Astrocyte (in vitro differentiated cells and primary cell): ENCODE measurements at regions not wholly inside any gene's neighbourhood (a gene's known extent, or its start where the extent isn't known, plus 50 kb on each side); places are given as distances from the start of the nearest gene placed in this dataset.
"Not testable (repeated sequence)": the region's sequence is repeated elsewhere in the genome, so short reads cannot be mapped to it uniquely, and the experiment has no call there.

Experiments used
- DNase-seq: peaks from one replicate; pipeline ENCODE4 v3.0.0-alpha.2; 2010; ENCODE audit warnings: low read depth
- FAIRE-seq: peaks from 2 replicates; lab custom pipeline; 2011; peaks lifted over from hg19 to GRCh38; lab: Jason Lieb, UNC
- H2AFZ ChIP-seq: 2 replicates; pipeline ENCODE4 v1.6.0; 2012; ENCODE audit warnings: low read depth, low read length, inconsistent platforms
- H3K27ac ChIP-seq: 2 replicates; pipeline ENCODE4 v1.5.1; 2011; ENCODE audit warnings: low read depth, low read length, inconsistent platforms
- H3K27me3 ChIP-seq: 2 replicates; pipeline ENCODE4 v1.6.0; 2011; ENCODE audit warnings: low read length, inconsistent platforms; ENCODE audit not compliant: insufficient read depth
- H3K36me3 ChIP-seq: 2 replicates; pipeline ENCODE4 v1.5.1; 2011; ENCODE audit warnings: low read length, inconsistent platforms; ENCODE audit not compliant: insufficient read depth
- H3K4me1 ChIP-seq: 2 replicates; pipeline ENCODE4 v1.5.1; 2011; ENCODE audit warnings: low read length, inconsistent platforms; ENCODE audit not compliant: insufficient read depth
- H3K4me2 ChIP-seq: 2 replicates; pipeline ENCODE4 v1.6.0; 2012; ENCODE audit warnings: low read length, inconsistent platforms
- H3K4me3 ChIP-seq: 2 replicates; pipeline ENCODE4 v1.5.1; 2011; ENCODE audit warnings: low read depth, mild to moderate bottlenecking, low read length, inconsistent platforms; ENCODE audit not compliant: insufficient read depth
- H3K79me2 ChIP-seq: 2 replicates; pipeline ENCODE4 v1.6.0; 2012; ENCODE audit warnings: mild to moderate bottlenecking, low read length, inconsistent platforms; ENCODE audit not compliant: insufficient read depth
- H3K9ac ChIP-seq: 2 replicates; pipeline ENCODE4 v1.6.0; 2012; ENCODE audit warnings: mild to moderate bottlenecking, low read length, inconsistent platforms
- H3K9me3 ChIP-seq: 2 replicates; pipeline ENCODE4 v1.5.1; 2012; ENCODE audit warnings: low read depth, mild to moderate bottlenecking, low read length, inconsistent platforms; ENCODE audit not compliant: insufficient read depth
- H4K20me1 ChIP-seq: 2 replicates; pipeline ENCODE4 v1.6.0; 2012; ENCODE audit warnings: low read length, inconsistent platforms; ENCODE audit not compliant: insufficient read depth
- H3K27ac Mint-ChIP-seq: one replicate; pipeline ENCODE4 v1.8.0; 2021; ENCODE audit warnings: mild to moderate bottlenecking, mixed read lengths; ENCODE audit not compliant: unreplicated experiment
- H3K27me3 Mint-ChIP-seq: one replicate; pipeline ENCODE4 v1.8.0; 2021; ENCODE audit warnings: low read depth, mixed read lengths; ENCODE audit not compliant: unreplicated experiment
- H3K36me3 Mint-ChIP-seq: one replicate; pipeline ENCODE4 v1.8.0; 2021; ENCODE audit warnings: low read depth, mixed read lengths; ENCODE audit not compliant: unreplicated experiment
- H3K4me1 Mint-ChIP-seq: one replicate; pipeline ENCODE4 v1.8.0; 2021; ENCODE audit warnings: low read depth, mixed read lengths; ENCODE audit not compliant: unreplicated experiment
- H3K4me3 Mint-ChIP-seq: one replicate; pipeline ENCODE4 v1.8.0; 2021; ENCODE audit warnings: mild to moderate bottlenecking, moderate library complexity, mixed read lengths; ENCODE audit not compliant: unreplicated experiment
- H3K9me3 Mint-ChIP-seq: one replicate; pipeline ENCODE4 v1.8.0; 2021; ENCODE audit warnings: mild to moderate bottlenecking, mixed read lengths; ENCODE audit not compliant: unreplicated experiment
- CTCF ChIP-seq: IDR thresholded peaks from 2 replicates; pipeline ENCODE4 v1.5.1; 2011; ENCODE audit warnings: low read depth, mild to moderate bottlenecking, inconsistent platforms, low read length, moderate library complexity; ENCODE audit not compliant: insufficient read depth
- EZH2 ChIP-seq: IDR thresholded peaks from 2 replicates; pipeline ENCODE4 v1.6.1; 2012; ENCODE audit warnings: mild to moderate bottlenecking, low read length, inconsistent platforms; ENCODE audit not compliant: insufficient read depth

DNA sequence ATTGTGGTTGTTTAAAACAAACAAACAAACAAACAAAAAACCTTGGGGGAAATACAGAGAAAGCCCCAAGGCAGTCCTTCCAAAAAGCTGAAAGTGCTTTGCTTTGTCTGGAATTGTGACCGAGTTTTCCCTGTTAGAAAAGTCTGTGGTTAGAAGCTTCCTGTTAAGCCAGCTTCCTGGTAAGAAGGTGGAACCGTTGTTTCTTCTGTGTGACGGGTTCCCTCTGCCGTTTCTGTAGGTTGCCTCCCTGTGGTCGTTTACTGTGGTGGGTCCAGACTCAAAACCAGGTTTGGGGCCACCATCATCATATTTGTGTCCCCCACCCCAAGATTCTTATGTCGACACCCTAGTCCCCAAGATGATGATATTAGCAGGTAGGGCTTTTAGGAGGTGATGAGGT is 371.4 kb upstream of the AMELY start:
- no peak overlapping the region for H3K27ac ChIP-seq
- TF ChIP-seq CTCF (no peak), EZH2 (no peak)
- H3K9ac ChIP-seq: no peak overlapping the region
- no peak overlapping the region for H2AFZ ChIP-seq
- peaks cover 5% of the 10 kb centered on the region for H3K4me1 ChIP-seq
- no peak overlapping the region for H3K4me3 ChIP-seq
- Mint-ChIP-seq H3K4me1 (peaks cover 18% of the 10 kb centered on the region), H3K27me3 (no peaks in the 10 kb centered on the region), H3K4me3 (no peak overlapping the region), H3K36me3 (peaks cover 4% of the 10 kb centered on the region), H3K9me3 (no peaks in the 10 kb centered on the region), H3K27ac (no peak overlapping the region)
- H3K79me2 ChIP-seq: peaks cover 84% of the 10 kb centered on the region
- FAIRE-seq (no peak), DNase-seq (no peak)
- H4K20me1 ChIP-seq: peaks cover 36% of the 10 kb centered on the region
- no peaks in the 10 kb centered on the region for H3K27me3 ChIP-seq
- no peaks in the 10 kb centered on the region for H3K36me3 ChIP-seq
- no peak overlapping the region for H3K4me2 ChIP-seq
- no peaks in the 10 kb centered on the region for H3K9me3 ChIP-seq

DNA sequence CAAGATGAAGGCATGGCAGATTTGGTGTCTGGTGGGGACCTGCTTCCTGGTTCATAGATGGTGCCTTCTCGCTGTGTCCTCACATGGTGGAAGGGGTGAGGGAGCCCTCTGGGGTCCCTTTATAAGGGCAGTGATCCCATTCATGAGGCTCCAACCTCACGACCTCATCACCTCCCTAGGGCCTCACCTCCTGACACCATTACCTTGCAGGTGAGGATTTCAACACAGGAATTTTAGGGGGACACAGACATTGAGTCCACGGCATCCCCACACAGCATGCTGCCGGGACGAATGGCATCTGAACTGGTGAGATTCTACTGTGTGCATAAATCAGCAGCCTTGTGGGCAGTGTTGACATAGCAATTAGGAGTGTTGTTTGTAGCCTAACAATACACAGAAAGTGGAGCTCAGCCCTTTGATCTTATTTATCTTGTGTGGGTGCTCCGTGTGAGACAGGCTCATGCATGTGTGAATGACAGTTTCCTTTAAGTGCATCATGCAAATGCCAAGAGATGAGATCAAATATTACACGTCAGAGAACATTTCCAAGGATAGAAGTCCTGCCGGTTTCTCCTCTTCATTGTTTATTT is 368.7 kb upstream of the AMELY start:
- not testable (repeated sequence) for H3K9ac ChIP-seq, H3K27ac ChIP-seq, FAIRE-seq, H3K36me3 Mint-ChIP-seq, DNase-seq, H3K4me3 ChIP-seq, H3K9me3 ChIP-seq, H3K27me3 Mint-ChIP-seq, H3K9me3 Mint-ChIP-seq, H3K4me1 ChIP-seq, H2AFZ ChIP-seq, H3K27me3 ChIP-seq, H3K4me2 ChIP-seq, H3K4me3 Mint-ChIP-seq, H3K27ac Mint-ChIP-seq, H3K36me3 ChIP-seq
- H3K4me1 Mint-ChIP-seq: peaks cover 23% of the 10 kb centered on the region
- peaks cover 93% of the 10 kb centered on the region for H3K79me2 ChIP-seq
- peaks cover 53% of the 10 kb centered on the region for H4K20me1 ChIP-seq

DNA sequence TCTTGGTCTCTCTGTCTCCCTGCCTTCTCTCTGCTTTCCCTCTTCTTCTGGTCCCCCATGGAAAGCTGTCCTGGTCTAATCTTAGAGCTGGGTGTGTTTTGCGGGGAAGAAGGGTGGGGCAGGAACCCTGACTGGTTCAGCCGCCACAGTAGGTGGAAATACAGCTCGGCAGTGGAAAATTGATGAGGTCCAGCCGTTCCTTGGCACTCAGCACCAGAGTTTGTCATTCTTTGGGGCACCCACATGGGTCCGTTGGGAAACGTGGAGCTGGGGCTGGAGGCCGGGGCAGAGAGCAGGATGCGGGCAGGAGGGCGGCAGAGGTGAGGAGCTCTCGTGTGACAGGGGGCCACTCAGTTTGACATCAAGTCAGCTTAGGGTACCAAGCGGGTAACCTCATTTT is 364.2 kb upstream of the AMELY start:
- peaks cover 31% of the 10 kb centered on the region for H4K20me1 ChIP-seq
- no peak for FAIRE-seq
- Mint-ChIP-seq H3K9me3 (no peaks in the 10 kb centered on the region), H3K36me3 (peaks cover 2% of the 10 kb centered on the region), H3K27me3 (no peaks in the 10 kb centered on the region), H3K27ac (peak overlapping the region; percentile 50), H3K4me1 (peaks cover 18% of the 10 kb centered on the region), H3K4me3 (peak overlapping the region; percentile 96)
- peaks cover 3% of the 10 kb centered on the region for H3K4me1 ChIP-seq
- peaks cover 65% of the 10 kb centered on the region for H3K79me2 ChIP-seq
- H3K4me3 ChIP-seq: peak overlapping the region; percentile 73
- H2AFZ ChIP-seq: no peak overlapping the region
- H3K4me2 ChIP-seq: peak overlapping the region; percentile 95
- peak overlapping the region; percentile 19 for H3K27ac ChIP-seq
- H3K9me3 ChIP-seq: no peaks in the 10 kb centered on the region
- H3K36me3 ChIP-seq: no peaks in the 10 kb centered on the region
- TF ChIP-seq CTCF (no peak), EZH2 (no peak)
- H3K9ac ChIP-seq: peak overlapping the region; percentile 82
- no peak for DNase-seq
- no peaks in the 10 kb centered on the region for H3K27me3 ChIP-seq
